ENCODE measurements at regions not wholly inside any gene's neighbourhood (a gene's known extent, or its start where the extent isn't known, plus 50 kb on each side); places are given as distances from the start of the nearest gene placed in this dataset.

DNA sequence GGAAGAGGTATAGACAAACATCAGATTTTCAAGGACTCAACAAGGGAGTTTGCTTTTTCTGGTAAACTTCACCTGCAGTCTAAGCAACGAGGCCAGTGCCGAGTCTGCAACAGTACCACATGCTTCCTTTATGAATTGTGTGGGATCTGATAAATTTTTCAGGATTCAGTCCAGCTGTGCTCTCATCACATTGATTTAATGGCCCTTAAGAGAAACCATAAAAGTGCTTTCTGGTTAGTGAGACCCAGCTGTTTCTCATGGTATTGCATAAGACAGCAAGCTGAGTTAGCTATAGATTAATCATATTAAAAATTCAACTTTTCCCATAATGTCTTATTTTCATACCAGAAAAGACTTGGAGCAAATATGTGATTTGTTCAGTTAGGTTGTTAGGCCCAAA is 291.4 kb downstream of the CENPW start:
- Histone ChIP-seq H3K4me3 (no peak overlapping the region), H3K27ac (ENCODE audit: control insufficient read depth, insufficient read depth) (no peak overlapping the region), H3K4me2 (ENCODE audit: control insufficient read depth, insufficient read depth) (no peak overlapping the region), H3K9ac (ENCODE audit: control insufficient read depth, insufficient read depth, low read length) (no peak overlapping the region), H3K4me1 (ENCODE audit: control insufficient read depth, insufficient read depth, low read length) (no peaks in the 10 kb centered on the region), H3K9me3 (replicated peaks; ENCODE audit: control insufficient read depth, insufficient read depth, low read length) (no peaks in the 10 kb centered on the region), H3K36me3 (ENCODE audit: control insufficient read depth in 2 of 2, insufficient read depth in 2 of 2, low read length in 1 of 2) (no peaks in the 10 kb centered on the region), H3K79me2 (ENCODE audit: control insufficient read depth, insufficient read depth, low read length) (no peaks in the 10 kb centered on the region), H2AFZ (ENCODE audit: control insufficient read depth, low read depth, low read length) (no peak overlapping the region), H3K27me3 (replicated peaks in 1 of 2; ENCODE audit: control insufficient read depth in 2 of 2, insufficient read depth in 2 of 2, low read length in 1 of 2) (no peaks in the 10 kb centered on the region), H4K20me1 (ENCODE audit: control insufficient read depth, insufficient read depth) (no peaks in the 10 kb centered on the region)
- no TSS peak for BruUV-seq (replicated peaks)
- intact Hi-C loops (cut with micrococcal nuclease; ENCODE audit: unreplicated experiment) (no loop called here), in situ Hi-C loops (cut with MboI) (no loop called here)
- ChIA-PET RAD21 (ENCODE audit: unreplicated experiment) (no interaction called here), POLR2A (interaction anchor here (0.7 kb wide), 1 partner anchor 14 kb away, joined by 7 read pairs; no protein-coding TSS in a partner anchor), SMC1A (ENCODE audit: uncharacterized antibody, unreplicated experiment) (no interaction called here), CTCF (interaction anchor here (0.8 to 1.5 kb wide), 2 partner anchors 10 to 290 kb away, joined by 3 read pairs; no protein-coding TSS in a partner anchor)
- FAIRE-seq (no peak), ATAC-seq (no peak), DNase-seq (ENCODE audit: low read depth, low spot score) (no peak)
- 0% methylated on average over 2 of the region's 2 CpGs for WGBS (ENCODE audit: insufficient coverage, insufficient replicate concordance, low lambda C conversion rate, missing lambda C conversion rate)
- no peak for TF ChIP-seq NFYB (IDR thresholded peaks at IDR 0.05; ENCODE audit: insufficient read depth, low read depth, low read length)
- TF ChIP-seq MYC (IDR thresholded peaks at IDR 0.05; ENCODE audit: insufficient read depth, insufficient read length, insufficient replicate concordance, low read length, severe bottlenecking), result no peak
- TF ChIP-seq, protein P1, sequence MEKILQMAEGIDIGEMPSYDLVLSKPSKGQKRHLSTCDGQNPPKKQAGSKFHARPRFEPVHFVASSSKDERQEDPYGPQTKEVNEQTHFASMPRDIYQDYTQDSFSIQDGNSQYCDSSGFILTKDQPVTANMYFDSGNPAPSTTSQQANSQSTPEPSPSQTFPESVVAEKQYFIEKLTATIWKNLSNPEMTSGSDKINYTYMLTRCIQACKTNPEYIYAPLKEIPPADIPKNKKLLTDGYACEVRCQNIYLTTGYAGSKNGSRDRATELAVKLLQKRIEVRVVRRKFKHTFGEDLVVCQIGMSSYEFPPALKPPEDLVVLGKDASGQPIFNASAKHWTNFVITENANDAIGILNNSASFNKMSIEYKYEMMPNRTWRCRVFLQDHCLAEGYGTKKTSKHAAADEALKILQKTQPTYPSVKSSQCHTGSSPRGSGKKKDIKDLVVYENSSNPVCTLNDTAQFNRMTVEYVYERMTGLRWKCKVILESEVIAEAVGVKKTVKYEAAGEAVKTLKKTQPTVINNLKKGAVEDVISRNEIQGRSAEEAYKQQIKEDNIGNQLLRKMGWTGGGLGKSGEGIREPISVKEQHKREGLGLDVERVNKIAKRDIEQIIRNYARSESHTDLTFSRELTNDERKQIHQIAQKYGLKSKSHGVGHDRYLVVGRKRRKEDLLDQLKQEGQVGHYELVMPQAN (conservative IDR thresholded peaks at IDR 0.05), result no peak
- TF ChIP-seq RBBP5 (conservative IDR thresholded peaks at IDR 0.05), result no peak
- no peak for TF ChIP-seq CUX1 (IDR thresholded peaks at IDR 0.05; ENCODE audit: insufficient replicate concordance, low read depth, low read length)
- TF ChIP-seq RAD51 (IDR thresholded peaks at IDR 0.05), result no peak
- no peak for TF ChIP-seq EGR1 (IDR thresholded peaks at IDR 0.05; ENCODE audit: borderline replicate concordance in 1 of 2, low read depth in 2 of 2, low read length in 2 of 2)
- TF ChIP-seq REST (IDR thresholded peaks at IDR 0.05; ENCODE audit: low read depth, low read length), result no peak
- TF ChIP-seq HDAC2 (IDR thresholded peaks at IDR 0.05), result no peak
- no peak for TF ChIP-seq NRF1 (conservative IDR thresholded peaks at IDR 0.05; ENCODE audit: low read depth, low read length)
- no peak for TF ChIP-seq SMAD1 (IDR thresholded peaks at IDR 0.05; ENCODE audit: low read depth, partially characterized antibody)
- TF ChIP-seq, protein P2, sequence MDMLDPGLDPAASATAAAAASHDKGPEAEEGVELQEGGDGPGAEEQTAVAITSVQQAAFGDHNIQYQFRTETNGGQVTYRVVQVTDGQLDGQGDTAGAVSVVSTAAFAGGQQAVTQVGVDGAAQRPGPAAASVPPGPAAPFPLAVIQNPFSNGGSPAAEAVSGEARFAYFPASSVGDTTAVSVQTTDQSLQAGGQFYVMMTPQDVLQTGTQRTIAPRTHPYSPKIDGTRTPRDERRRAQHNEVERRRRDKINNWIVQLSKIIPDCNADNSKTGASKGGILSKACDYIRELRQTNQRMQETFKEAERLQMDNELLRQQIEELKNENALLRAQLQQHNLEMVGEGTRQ (IDR thresholded peaks at IDR 0.05; ENCODE audit: borderline replicate concordance, low read depth, low read length), result no peak
- no peak for TF ChIP-seq GABPA (IDR thresholded peaks at IDR 0.05; ENCODE audit: low read depth)

Data from GM12878 (cell line).